ENCODE measurements at regions not wholly inside any gene's neighbourhood (a gene's known extent, or its start where the extent isn't known, plus 50 kb on each side); places are given as distances from the start of the nearest gene placed in this dataset.

GRCh38 chrX:124462931-124463330, 116.6 kb downstream of the SH2D1A start:
- 82 to 86% methylated on average over 4 of the region's 4 CpGs for WGBS, 2 donors
- no peak overlapping the region for H3K4me3 ChIP-seq (ENCODE audit: low read depth, poor library complexity, severe bottlenecking)
- TF ChIP-seq CTCF (IDR thresholded peaks at IDR 0.05): no peak
- TF ChIP-seq POLR2A (IDR thresholded peaks at IDR 0.05): no peak
- no peak for DNase-seq (ENCODE audit: low spot score in 2 of 2)
- intact Hi-C loops (cut with DNase I; ENCODE audit: low total_unique reads): no loop called here

GRCh38 chrX:124467202-124467601, 120.8 kb downstream of the SH2D1A start:
- H3K4me3 ChIP-seq (ENCODE audit: low read depth, poor library complexity, severe bottlenecking): no peak overlapping the region
- intact Hi-C loops (cut with DNase I; ENCODE audit: low total_unique reads): no loop called here
- 85 to 86% methylated on average over 4 of the region's 4 CpGs for WGBS, 2 donors
- TF ChIP-seq POLR2A (IDR thresholded peaks at IDR 0.05) (no peak), CTCF (IDR thresholded peaks at IDR 0.05) (no peak)
- no peak for DNase-seq (ENCODE audit: low spot score in 2 of 2)

GRCh38 chrX:124475358-124475757, 129.0 kb downstream of the SH2D1A start:
- TF ChIP-seq POLR2A (IDR thresholded peaks at IDR 0.05): no peak
- no peak overlapping the region for H3K4me3 ChIP-seq (ENCODE audit: low read depth, poor library complexity, severe bottlenecking)
- no peak for DNase-seq (ENCODE audit: low spot score in 2 of 2)
- 66 to 90% methylated on average over 2 of the region's 2 CpGs for WGBS, 2 donors
- intact Hi-C loops (cut with DNase I; ENCODE audit: low total_unique reads): no loop called here

- no peak overlapping the region for H3K4me3 ChIP-seq (ENCODE audit: low read depth, poor library complexity, severe bottlenecking)
- TF ChIP-seq POLR2A (IDR thresholded peaks at IDR 0.05): no peak
- TF ChIP-seq CTCF (IDR thresholded peaks at IDR 0.05): no peak
- intact Hi-C loops (cut with DNase I; ENCODE audit: low total_unique reads): no loop called here
- WGBS, 2 donors: 81 to 84% methylated on average over 2 of the region's 2 CpGs
- DNase-seq (ENCODE audit: low spot score in 2 of 2): no peak
Measured at GRCh38 chrX:124476562-124476961, 130.2 kb downstream of the SH2D1A start.

- DNase-seq (ENCODE audit: low spot score in 2 of 2): no peak
- 84 to 92% methylated on average over 5 of the region's 5 CpGs for WGBS, 2 donors
- intact Hi-C loops (cut with DNase I; ENCODE audit: low total_unique reads): no loop called here
- TF ChIP-seq CTCF (IDR thresholded peaks at IDR 0.05): no peak
- no peak for TF ChIP-seq POLR2A (IDR thresholded peaks at IDR 0.05)
- no peak overlapping the region for H3K4me3 ChIP-seq (ENCODE audit: low read depth, poor library complexity, severe bottlenecking)
Measured at GRCh38 chrX:124478046-124478445, 131.7 kb downstream of the SH2D1A start.

GRCh38 chrX:124488412-124489161, 142.2 kb downstream of the SH2D1A start:
- H3K4me3 ChIP-seq (ENCODE audit: low read depth, poor library complexity, severe bottlenecking): no peak overlapping the region
- no peak for DNase-seq (ENCODE audit: low spot score in 2 of 2)
- TF ChIP-seq CTCF (IDR thresholded peaks at IDR 0.05): no peak
- 80 to 96% methylated on average over 4 of the region's 4 CpGs for WGBS, 2 donors
- intact Hi-C loops (cut with DNase I; ENCODE audit: low total_unique reads): no loop called here
